ENCODE measurements at regions not wholly inside any gene's neighbourhood (a gene's known extent, or its start where the extent isn't known, plus 50 kb on each side); places are given as distances from the start of the nearest gene placed in this dataset.
A peak's percentile ranks its signal among the peaks of the same experiment; 100 is the strongest.

GRCh38 chr4:8939840-8940742 lies 68.5 kb upstream of the HMX1 start:
- Histone ChIP-seq H3K4me3 (no peak overlapping the region), H3K9me3 (ENCODE audit: control insufficient read depth in 4 of 4, insufficient read depth in 3 of 4, low read length in 3 of 4) (no peaks in the 10 kb centered on the region), H3K27ac (ENCODE audit: low read depth in 1 of 2, low read length in 1 of 2) (no peak overlapping the region), H3K27me3 (ENCODE audit: control insufficient read depth in 3 of 3, insufficient read depth in 3 of 3, low read length in 2 of 3) (peaks cover 0 to 5% (median 5%) of the 10 kb centered on the region in 3 donors), H3K36me3 (ENCODE audit: control insufficient read depth in 4 of 4, insufficient read depth in 4 of 4, low read length in 4 of 4) (no peaks in the 10 kb centered on the region), H3K9ac (ENCODE audit: insufficient read depth in 1 of 2, low read length in 2 of 2) (no peak overlapping the region), H3K4me1 (ENCODE audit: control insufficient read depth in 5 of 5, insufficient read depth in 5 of 5, low read length in 5 of 5) (peaks cover 0 to 12% (median 3%) of the 10 kb centered on the region in 5 donors)
- no peak for TF ChIP-seq CTCF (IDR thresholded peaks at IDR 0.05; ENCODE audit: control extremely low read depth, extremely low read depth)
- DNase-seq (peak; percentile 68 to 83 (median 72)), ATAC-seq (ENCODE audit: insufficient read depth, low FRiP score) (no peak)
- 42 to 44% methylated on average over 32 of the region's 32 CpGs for WGBS, 2 donors

- Histone ChIP-seq H3K9ac (ENCODE audit: insufficient read depth in 1 of 2, low read length in 2 of 2) (no peak overlapping the region), H3K4me3 (no peak overlapping the region), H3K27me3 (ENCODE audit: control insufficient read depth in 3 of 3, insufficient read depth in 3 of 3, low read length in 2 of 3) (peaks cover 0 to 5% (median 5%) of the 10 kb centered on the region in 3 donors), H3K27ac (ENCODE audit: low read depth in 1 of 2, low read length in 1 of 2) (no peak overlapping the region), H3K36me3 (ENCODE audit: control insufficient read depth in 4 of 4, insufficient read depth in 4 of 4, low read length in 4 of 4) (no peaks in the 10 kb centered on the region), H3K4me1 (ENCODE audit: control insufficient read depth in 5 of 5, insufficient read depth in 5 of 5, low read length in 5 of 5) (peaks cover 0 to 12% (median 3%) of the 10 kb centered on the region in 5 donors), H3K9me3 (ENCODE audit: control insufficient read depth in 4 of 4, insufficient read depth in 3 of 4, low read length in 3 of 4) (no peaks in the 10 kb centered on the region)
- TF ChIP-seq CTCF (IDR thresholded peaks at IDR 0.05; ENCODE audit: control extremely low read depth, extremely low read depth), result no peak
- ATAC-seq (ENCODE audit: insufficient read depth, low FRiP score) (no peak), DNase-seq (peak in 1 of 3 donors; percentile 29)
- 34 to 49% methylated on average over 15 of the region's 15 CpGs for WGBS, 2 donors
These were observed 67.7 kb upstream of the HMX1 start for GRCh38 chr4:8939160-8939839.

GRCh38 chr4:8938623-8939022 lies 67.0 kb upstream of the HMX1 start:
- no peaks in the 10 kb centered on the region for H3K36me3 ChIP-seq (ENCODE audit: control insufficient read depth in 4 of 4, insufficient read depth in 4 of 4, low read length in 4 of 4)
- no peak overlapping the region for H3K9ac ChIP-seq (ENCODE audit: insufficient read depth in 1 of 2, low read length in 2 of 2)
- H3K4me3 ChIP-seq, result no peak overlapping the region
- no peak for DNase-seq
- TF ChIP-seq CTCF (IDR thresholded peaks at IDR 0.05; ENCODE audit: control extremely low read depth, extremely low read depth), result no peak
- no peaks in the 10 kb centered on the region for H3K9me3 ChIP-seq (ENCODE audit: control insufficient read depth in 4 of 4, insufficient read depth in 3 of 4, low read length in 3 of 4)
- H3K4me1 ChIP-seq (ENCODE audit: control insufficient read depth in 5 of 5, insufficient read depth in 5 of 5, low read length in 5 of 5), result peaks cover 0 to 12% (median 3%) of the 10 kb centered on the region in 5 donors
- no peak overlapping the region for H3K27ac ChIP-seq (ENCODE audit: low read depth in 1 of 2, low read length in 1 of 2)
- peaks cover 0 to 5% (median 5%) of the 10 kb centered on the region in 3 donors for H3K27me3 ChIP-seq (ENCODE audit: control insufficient read depth in 3 of 3, insufficient read depth in 3 of 3, low read length in 2 of 3)
- WGBS, 2 donors, result 73 to 83% methylated on average over 5 of the region's 5 CpGs
- ATAC-seq (ENCODE audit: insufficient read depth, low FRiP score), result no peak
